ENCODE measurements at regions not wholly inside any gene's neighbourhood (a gene's known extent, or its start where the extent isn't known, plus 50 kb on each side); places are given as distances from the start of the nearest gene placed in this dataset.
"Not testable (repeated sequence)": the region's sequence is repeated elsewhere in the genome, so short reads cannot be mapped to it uniquely, and the experiment has no call there.

DNA sequence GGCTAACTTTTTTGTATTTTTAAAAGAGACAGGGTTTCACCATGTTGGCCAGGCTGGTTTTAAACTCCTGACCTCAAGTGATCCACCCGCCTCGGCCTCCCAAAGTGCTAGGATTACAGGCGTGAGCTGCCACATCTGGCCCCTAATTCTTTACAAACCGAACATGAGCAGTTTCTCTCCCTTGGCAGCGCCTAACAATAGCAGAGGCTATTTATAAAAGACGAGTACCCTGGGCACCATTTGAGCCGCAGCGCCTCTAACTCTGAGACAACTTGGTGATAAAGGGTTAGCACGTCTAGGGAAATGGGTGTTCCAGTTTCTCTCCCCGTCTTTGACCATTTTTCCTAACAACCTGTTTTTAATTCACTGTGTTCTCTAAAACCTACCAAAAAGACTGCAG, 168.2 kb upstream of the KL start:
- H3K36me3 ChIP-seq (ENCODE audit: control insufficient read depth, low read depth, low read length); H3K9me3 ChIP-seq (ENCODE audit: control insufficient read depth, low read depth, low read length); H3K9ac ChIP-seq (ENCODE audit: low read length); H3K4me3 ChIP-seq (ENCODE audit: low read length); H3K27ac ChIP-seq (ENCODE audit: low read length); H3K27me3 ChIP-seq (ENCODE audit: control insufficient read depth, insufficient read depth, low read length): not testable (repeated sequence)
- peaks cover 11% of the 10 kb centered on the region for H3K4me1 ChIP-seq (ENCODE audit: control insufficient read depth, low read depth, low read length)

DNA sequence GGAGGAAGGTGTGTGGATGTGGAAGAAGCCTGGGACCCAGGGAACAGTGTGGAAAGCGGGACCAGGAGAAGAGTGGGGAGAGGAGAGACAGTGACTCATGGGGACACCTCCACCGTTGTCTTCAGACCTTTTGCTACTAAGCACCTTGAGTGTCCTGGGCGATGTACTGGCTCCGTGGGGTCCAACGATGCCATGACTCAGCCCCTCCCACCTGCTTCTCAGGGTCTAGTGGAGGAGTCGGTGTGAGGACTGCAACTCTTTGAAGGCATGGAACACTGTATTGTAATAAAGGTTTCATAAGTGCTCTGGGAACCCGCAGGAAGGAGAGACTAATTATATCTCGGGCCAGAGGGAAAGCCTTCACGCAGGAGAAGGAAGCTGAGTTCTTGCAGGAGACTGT, 166.9 kb upstream of the KL start:
- no peak overlapping the region for H3K27ac ChIP-seq (ENCODE audit: low read length)

DNA sequence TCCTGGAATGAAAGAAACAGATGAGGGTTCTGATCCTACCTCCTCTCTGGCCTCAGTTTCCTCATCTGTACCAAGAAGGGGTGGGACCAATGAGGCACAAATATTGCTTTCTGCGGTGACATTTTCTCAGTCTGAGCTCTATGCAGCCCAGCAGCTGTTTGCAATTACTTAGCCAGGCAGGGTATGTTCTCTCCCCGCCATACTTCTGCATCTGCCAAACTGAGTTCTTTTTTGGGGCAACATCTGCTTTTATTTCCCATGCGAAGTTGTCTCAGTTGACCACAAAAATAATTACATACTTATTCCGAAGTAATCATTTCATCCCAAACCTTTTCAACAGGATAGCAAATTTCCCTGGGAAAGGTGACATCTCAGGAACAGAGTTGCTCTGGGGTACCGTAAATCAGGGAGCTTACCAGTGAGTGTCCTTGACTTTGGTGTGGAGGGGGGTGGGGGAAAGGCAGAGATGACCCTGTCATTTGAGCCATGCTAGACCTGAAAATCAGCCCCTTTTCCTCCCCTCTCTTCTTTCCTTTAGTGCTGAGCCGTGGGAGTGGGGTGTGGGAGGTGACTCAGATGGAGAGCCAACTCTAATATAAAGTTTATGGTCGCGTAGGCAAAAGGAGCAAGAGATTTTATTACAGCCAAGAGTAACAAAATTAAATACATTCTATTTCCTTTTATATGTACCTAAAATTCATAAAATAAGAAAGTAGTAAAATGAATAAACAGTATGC, 165.7 kb upstream of the KL start:
- Histone ChIP-seq H3K27ac (ENCODE audit: low read length) (no peak overlapping the region), H3K4me1 (ENCODE audit: control insufficient read depth, low read depth, low read length) (peaks cover 11% of the 10 kb centered on the region)

More for the DNA sequence above, 166.9 kb upstream of the KL start:
- no peak overlapping the region for H3K9ac ChIP-seq (ENCODE audit: low read length)
- H3K4me3 ChIP-seq (ENCODE audit: low read length) = no peak overlapping the region
- H3K27me3 ChIP-seq (ENCODE audit: control insufficient read depth, insufficient read depth, low read length) = no peaks in the 10 kb centered on the region
- no peaks in the 10 kb centered on the region for H3K36me3 ChIP-seq (ENCODE audit: control insufficient read depth, low read depth, low read length)
- peaks cover 11% of the 10 kb centered on the region for H3K4me1 ChIP-seq (ENCODE audit: control insufficient read depth, low read depth, low read length)
- no peaks in the 10 kb centered on the region for H3K9me3 ChIP-seq (ENCODE audit: control insufficient read depth, low read depth, low read length)

DNA sequence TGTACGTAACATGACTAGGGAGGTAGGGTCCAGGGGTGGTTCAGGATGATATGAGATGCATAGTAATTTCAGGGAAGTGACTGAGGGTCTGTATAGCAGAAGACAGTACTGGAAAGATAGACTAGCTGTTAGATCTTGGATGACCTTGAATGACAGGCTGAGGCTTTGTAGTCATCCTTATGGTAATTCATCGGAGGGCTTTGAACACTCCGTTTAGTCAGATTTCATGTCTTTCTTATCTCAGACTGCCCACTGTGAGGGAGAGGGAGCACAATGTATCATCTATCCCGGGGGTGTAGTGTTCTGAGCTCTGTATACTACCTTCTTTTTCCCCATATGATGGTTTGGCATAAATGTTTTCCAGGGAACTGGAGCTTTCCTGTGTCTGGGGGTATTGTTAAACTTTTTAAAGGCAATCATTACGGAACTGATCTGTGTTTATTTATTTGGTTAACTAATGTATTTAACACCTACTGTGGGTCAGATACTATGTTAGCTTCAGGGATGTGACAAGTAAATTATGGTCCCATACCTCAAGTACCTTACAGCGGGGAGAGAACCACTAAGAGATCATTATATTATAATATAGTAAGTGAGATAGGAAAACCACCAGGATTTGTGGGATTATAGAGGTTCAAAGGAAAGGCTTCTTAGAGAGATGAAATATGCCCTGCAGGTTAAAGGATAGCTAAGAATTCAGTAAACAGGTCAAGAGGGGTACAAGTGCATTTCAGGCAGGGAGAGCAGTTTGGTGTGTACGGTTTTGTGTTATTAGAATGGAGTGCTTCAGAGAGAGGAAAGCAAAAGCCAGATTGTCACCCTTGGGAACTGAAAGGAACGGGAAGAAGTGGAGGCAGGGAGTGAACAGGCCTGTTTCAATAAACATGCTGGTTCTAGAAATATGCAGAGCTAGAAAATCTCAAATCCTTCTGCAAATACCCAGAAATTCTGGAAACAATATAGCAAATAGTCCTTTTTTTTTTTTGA, 164.8 kb upstream of the KL start:
- Histone ChIP-seq H3K4me1 (ENCODE audit: control insufficient read depth, low read depth, low read length) (peaks cover 8% of the 10 kb centered on the region), H3K4me3 (ENCODE audit: low read length) (no peak overlapping the region), H3K27me3 (ENCODE audit: control insufficient read depth, insufficient read depth, low read length) (no peaks in the 10 kb centered on the region), H3K27ac (ENCODE audit: low read length) (no peak overlapping the region), H3K9ac (ENCODE audit: low read length) (no peak overlapping the region), H3K36me3 (ENCODE audit: control insufficient read depth, low read depth, low read length) (no peaks in the 10 kb centered on the region), H3K9me3 (ENCODE audit: control insufficient read depth, low read depth, low read length) (no peaks in the 10 kb centered on the region)

More for the DNA sequence above, 165.7 kb upstream of the KL start:
- Histone ChIP-seq H3K9me3 (ENCODE audit: control insufficient read depth, low read depth, low read length) (no peaks in the 10 kb centered on the region), H3K36me3 (ENCODE audit: control insufficient read depth, low read depth, low read length) (no peaks in the 10 kb centered on the region), H3K27me3 (ENCODE audit: control insufficient read depth, insufficient read depth, low read length) (no peaks in the 10 kb centered on the region), H3K9ac (ENCODE audit: low read length) (no peak overlapping the region), H3K4me3 (ENCODE audit: low read length) (no peak overlapping the region)

DNA sequence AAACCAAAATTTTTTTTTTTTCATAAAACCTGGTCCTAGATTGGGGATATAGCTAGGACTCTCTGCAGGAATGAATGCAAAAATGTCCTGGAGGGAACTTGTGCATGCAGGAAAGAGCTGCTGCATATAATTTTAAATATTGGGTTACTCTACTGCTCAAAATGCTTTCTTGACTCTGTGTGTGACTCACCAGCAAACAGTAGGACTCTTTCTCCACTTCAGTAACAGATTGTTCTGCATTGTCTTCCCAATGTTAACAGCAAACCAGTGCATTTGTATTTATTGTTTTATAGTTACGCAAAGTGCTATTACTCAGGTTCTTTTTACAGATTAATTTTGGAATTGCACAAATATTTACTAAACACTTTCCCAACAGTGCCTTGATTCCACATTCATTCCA, 163.7 kb upstream of the KL start:
- no peaks in the 10 kb centered on the region for H3K36me3 ChIP-seq (ENCODE audit: control insufficient read depth, low read depth, low read length)
- H3K4me1 ChIP-seq (ENCODE audit: control insufficient read depth, low read depth, low read length) = no peaks in the 10 kb centered on the region
- H3K4me3 ChIP-seq (ENCODE audit: low read length) = no peak overlapping the region
- H3K27ac ChIP-seq (ENCODE audit: low read length) = no peak overlapping the region
- no peak overlapping the region for H3K9ac ChIP-seq (ENCODE audit: low read length)
- no peaks in the 10 kb centered on the region for H3K27me3 ChIP-seq (ENCODE audit: control insufficient read depth, insufficient read depth, low read length)
- no peaks in the 10 kb centered on the region for H3K9me3 ChIP-seq (ENCODE audit: control insufficient read depth, low read depth, low read length)

DNA sequence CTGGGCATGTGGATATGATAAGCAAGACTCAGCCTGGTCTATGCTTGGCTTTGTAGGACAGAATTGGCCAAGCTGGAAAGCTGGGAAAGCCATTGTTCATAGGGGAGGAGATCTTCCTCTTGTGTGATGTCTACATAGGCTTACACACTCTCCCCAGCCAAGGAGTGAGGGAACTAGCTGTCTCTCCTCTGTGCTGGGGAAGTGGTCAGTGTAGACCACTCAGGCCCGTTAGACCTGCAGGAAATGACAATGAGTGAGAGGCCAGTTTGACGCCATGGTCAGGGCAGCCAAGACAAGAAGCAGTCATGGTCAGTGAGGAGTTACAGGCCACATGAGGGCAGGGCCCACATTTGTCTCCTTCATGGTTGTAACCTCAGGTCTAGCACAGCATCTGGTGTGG, 159.1 kb upstream of the KL start:
- Histone ChIP-seq H3K4me1 (ENCODE audit: control insufficient read depth, low read depth, low read length) (no peaks in the 10 kb centered on the region), H3K4me3 (ENCODE audit: low read length) (no peak overlapping the region), H3K9me3 (ENCODE audit: control insufficient read depth, low read depth, low read length) (peaks cover 12% of the 10 kb centered on the region), H3K36me3 (ENCODE audit: control insufficient read depth, low read depth, low read length) (no peaks in the 10 kb centered on the region), H3K27me3 (ENCODE audit: control insufficient read depth, insufficient read depth, low read length) (no peaks in the 10 kb centered on the region), H3K9ac (ENCODE audit: low read length) (no peak overlapping the region), H3K27ac (ENCODE audit: low read length) (no peak overlapping the region)

DNA sequence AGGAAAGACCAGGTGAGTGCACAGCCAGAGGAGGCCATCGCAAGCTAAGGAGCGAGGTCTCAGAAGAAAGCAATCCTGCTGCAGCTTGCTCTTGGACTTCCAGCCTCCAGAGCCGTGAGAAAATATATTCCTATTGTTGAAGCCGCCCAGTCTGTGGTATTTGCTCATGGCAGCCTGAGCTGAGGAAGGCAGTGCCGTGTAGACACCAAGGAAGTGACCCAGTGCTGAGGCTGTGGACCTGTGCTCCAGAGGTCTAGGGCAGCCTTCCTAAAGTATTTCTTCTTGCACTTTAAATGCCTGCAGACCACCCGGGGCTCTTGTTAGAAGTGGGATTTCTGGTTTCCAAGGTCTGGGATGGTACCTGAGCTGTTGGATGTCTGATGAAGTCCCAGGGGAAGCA, 158.5 kb upstream of the KL start:
- H3K4me1 ChIP-seq (ENCODE audit: control insufficient read depth, low read depth, low read length) = no peaks in the 10 kb centered on the region
- H3K9me3 ChIP-seq (ENCODE audit: control insufficient read depth, low read depth, low read length) = peaks cover 12% of the 10 kb centered on the region
- no peak overlapping the region for H3K4me3 ChIP-seq (ENCODE audit: low read length)
- H3K9ac ChIP-seq (ENCODE audit: low read length) = no peak overlapping the region
- H3K27ac ChIP-seq (ENCODE audit: low read length) = no peak overlapping the region
- H3K27me3 ChIP-seq (ENCODE audit: control insufficient read depth, insufficient read depth, low read length) = no peaks in the 10 kb centered on the region
- no peaks in the 10 kb centered on the region for H3K36me3 ChIP-seq (ENCODE audit: control insufficient read depth, low read depth, low read length)

DNA sequence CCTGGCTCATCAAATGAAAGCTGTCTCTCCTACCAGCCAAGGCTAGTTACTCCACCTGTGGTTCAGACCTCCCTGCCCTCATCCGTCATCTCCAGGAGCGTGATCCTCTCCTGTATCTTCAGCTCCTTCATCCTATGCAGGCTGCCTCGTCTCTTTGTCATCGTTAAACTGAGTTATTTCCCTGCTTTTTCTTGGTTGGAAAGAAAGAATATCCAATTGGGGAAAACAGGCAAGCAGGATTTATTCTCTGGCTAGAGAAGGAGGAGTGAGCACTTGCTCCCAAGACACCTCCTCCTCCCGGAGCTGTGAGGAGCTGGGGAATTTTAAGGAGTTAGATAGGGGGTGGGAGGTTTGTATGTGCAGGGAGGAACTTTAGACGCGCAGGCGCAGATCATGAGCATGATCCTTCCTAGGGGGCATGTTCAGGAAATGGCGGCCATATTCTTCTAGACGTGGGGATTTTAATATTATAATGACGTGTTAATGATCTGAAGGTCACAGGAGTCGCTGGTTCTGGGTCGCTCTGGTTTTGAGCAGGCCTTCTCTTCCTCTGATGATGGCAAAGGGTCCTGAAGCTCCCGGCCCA, 156.4 kb upstream of the KL start:
- Histone ChIP-seq H3K9me3 (ENCODE audit: control insufficient read depth, low read depth, low read length) (peaks cover 12% of the 10 kb centered on the region), H3K4me1 (ENCODE audit: control insufficient read depth, low read depth, low read length) (no peaks in the 10 kb centered on the region), H3K4me3 (ENCODE audit: low read length) (no peak overlapping the region), H3K27ac (ENCODE audit: low read length) (no peak overlapping the region), H3K9ac (ENCODE audit: low read length) (no peak overlapping the region), H3K36me3 (ENCODE audit: control insufficient read depth, low read depth, low read length) (no peaks in the 10 kb centered on the region), H3K27me3 (ENCODE audit: control insufficient read depth, insufficient read depth, low read length) (no peaks in the 10 kb centered on the region)

DNA sequence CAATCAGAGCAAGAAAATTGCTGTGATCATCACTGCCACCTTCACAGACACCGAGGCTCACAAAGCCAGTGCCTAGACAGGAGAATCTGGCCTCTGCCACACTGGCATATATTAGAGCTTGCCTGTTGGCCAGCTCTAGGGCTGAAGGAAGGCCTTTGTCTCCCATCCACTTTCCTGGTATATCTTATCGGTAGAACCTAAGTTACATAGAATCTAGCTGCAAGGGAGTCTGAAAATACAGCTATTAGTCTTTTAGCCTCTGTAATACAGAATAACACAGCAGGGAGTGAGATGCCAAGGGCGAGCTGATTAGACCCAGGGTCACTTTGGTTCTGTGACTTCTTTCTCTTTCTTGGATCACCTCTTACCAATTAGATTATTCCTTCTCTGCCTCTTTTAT, 154.9 kb upstream of the KL start:
- H3K27me3 ChIP-seq (ENCODE audit: control insufficient read depth, insufficient read depth, low read length) = no peaks in the 10 kb centered on the region
- no peak overlapping the region for H3K4me3 ChIP-seq (ENCODE audit: low read length)
- no peak overlapping the region for H3K27ac ChIP-seq (ENCODE audit: low read length)
- no peak overlapping the region for H3K9ac ChIP-seq (ENCODE audit: low read length)
- no peaks in the 10 kb centered on the region for H3K4me1 ChIP-seq (ENCODE audit: control insufficient read depth, low read depth, low read length)
- no peaks in the 10 kb centered on the region for H3K36me3 ChIP-seq (ENCODE audit: control insufficient read depth, low read depth, low read length)
- peaks cover 12% of the 10 kb centered on the region for H3K9me3 ChIP-seq (ENCODE audit: control insufficient read depth, low read depth, low read length)

DNA sequence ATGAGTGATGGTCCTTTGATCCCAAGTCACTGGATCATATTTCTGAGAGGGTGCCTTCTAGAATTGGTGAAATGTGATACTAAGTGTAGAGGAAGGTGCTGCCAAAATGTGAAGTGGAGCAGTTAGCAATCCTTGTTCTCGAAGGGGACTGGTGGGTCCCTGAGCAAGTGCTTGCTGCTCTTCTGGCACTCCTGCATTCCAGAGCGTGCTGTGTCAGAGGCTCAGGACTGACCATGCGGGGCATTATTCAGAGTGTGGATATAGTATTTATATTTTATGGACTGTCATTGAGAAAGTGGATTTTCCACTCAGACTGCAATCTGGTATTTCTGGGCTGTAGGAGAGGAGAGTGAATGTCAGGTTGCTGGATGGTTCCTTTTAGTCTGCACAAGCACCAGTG, 152.6 kb upstream of the KL start:
- Histone ChIP-seq H3K9me3 (ENCODE audit: control insufficient read depth, low read depth, low read length) (peaks cover 12% of the 10 kb centered on the region), H3K4me3 (ENCODE audit: low read length) (no peak overlapping the region), H3K9ac (ENCODE audit: low read length) (no peak overlapping the region), H3K27ac (ENCODE audit: low read length) (no peak overlapping the region), H3K36me3 (ENCODE audit: control insufficient read depth, low read depth, low read length) (no peaks in the 10 kb centered on the region), H3K27me3 (ENCODE audit: control insufficient read depth, insufficient read depth, low read length) (no peaks in the 10 kb centered on the region), H3K4me1 (ENCODE audit: control insufficient read depth, low read depth, low read length) (no peaks in the 10 kb centered on the region)

DNA sequence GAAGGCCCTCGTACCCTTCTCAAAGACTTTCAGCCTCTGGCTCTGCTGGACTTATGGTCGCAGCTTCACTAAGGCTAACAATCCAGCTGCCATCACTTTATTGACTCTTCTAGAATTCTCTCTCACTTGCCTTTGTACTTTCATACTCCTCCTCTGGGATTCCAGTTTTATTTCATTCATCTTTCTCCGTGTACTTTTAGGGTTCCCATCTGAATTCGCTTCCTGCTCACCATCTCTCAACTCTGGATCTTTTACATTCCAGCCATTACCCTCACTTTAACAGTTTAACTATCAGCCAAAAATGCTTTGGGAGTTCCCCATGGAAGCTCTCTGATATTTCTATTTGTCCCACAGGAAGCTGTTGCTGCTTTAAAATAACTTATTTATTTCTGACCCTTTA, 149.3 kb upstream of the KL start:
- no peaks in the 10 kb centered on the region for H3K4me1 ChIP-seq (ENCODE audit: control insufficient read depth, low read depth, low read length)
- H3K4me3 ChIP-seq (ENCODE audit: low read length) = no peak overlapping the region
- no peak overlapping the region for H3K27ac ChIP-seq (ENCODE audit: low read length)
- no peaks in the 10 kb centered on the region for H3K27me3 ChIP-seq (ENCODE audit: control insufficient read depth, insufficient read depth, low read length)
- peaks cover under 1% of the 10 kb centered on the region for H3K9me3 ChIP-seq (ENCODE audit: control insufficient read depth, low read depth, low read length)
- no peak overlapping the region for H3K9ac ChIP-seq (ENCODE audit: low read length)
- H3K36me3 ChIP-seq (ENCODE audit: control insufficient read depth, low read depth, low read length) = no peaks in the 10 kb centered on the region
